Uterus (tissue), 3 donors: ENCODE measurements at regions not wholly inside any gene's neighbourhood (a gene's known extent, or its start where the extent isn't known, plus 50 kb on each side); places are given as distances from the start of the nearest gene placed in this dataset.

Experiments used
- DNase-seq, 2 donors: peaks; one replicate each; pipeline ENCODE4 v3.0.0-alpha.2; 2019 to 2020
- H3K27ac ChIP-seq, 2 donors: fragments of 200-600 bp; sonication (generic); 1 replicate in 1 of 2; 2 replicates in 1 of 2; pipeline ENCODE4 v1.5.1; 2016 to 2018
- H3K27me3 ChIP-seq, 2 donors: fragments of 200-600 bp; sonication (generic); one replicate each; pipeline ENCODE4 v1.5.1; 2018 to 2019; ENCODE audit warnings: control low read depth in 1 of 2
- H3K36me3 ChIP-seq, 2 donors: fragments of 200-600 bp; sonication (generic); one replicate each; pipeline ENCODE4 v1.5.1; 2019; ENCODE audit warnings: control low read depth in 1 of 2
- H3K4me1 ChIP-seq, 2 donors: fragments of 200-600 bp; sonication (generic); one replicate each; pipeline ENCODE4 v1.5.1; 2018 to 2019; ENCODE audit warnings: control low read depth in 1 of 2
- H3K4me3 ChIP-seq, 2 donors: fragments of 200-600 bp; sonication (generic); 1 replicate in 1 of 2; 2 replicates in 1 of 2; pipeline ENCODE4 v1.5.1; 2018 to 2019; ENCODE audit warnings: mild to moderate bottlenecking in 1 of 2
- H3K9me3 ChIP-seq, 2 donors: fragments of 200-600 bp; sonication (generic); one replicate each; pipeline ENCODE4 v1.5.1; 2019; ENCODE audit warnings: control low read depth in 1 of 2
- CTCF ChIP-seq, 4 experiments: fragments of 200-600 bp in 2 of 4; fragments of 450-650 bp in 2 of 4; sonication (generic) in 2 of 4; IDR thresholded peaks; one replicate each; pipeline ENCODE4 v1.5.1; 2016 to 2019; ENCODE audit warnings: antibody characterized with exemption in 4 of 4, mild to moderate bottlenecking in 2 of 4, moderate library complexity in 1 of 4
- POLR2A ChIP-seq, 2 donors: fragments of 450-650 bp; IDR thresholded peaks; one replicate each; pipeline ENCODE4 v1.6.1; 2016; ENCODE audit warnings: antibody characterized with exemption in 2 of 2, mild to moderate bottlenecking in 1 of 2, moderate library complexity in 1 of 2
- intact Hi-C: fragments of 100-400 bp; cut with DNase I; formaldehyde crosslinking; loops from one replicate; pipeline ENCODE4 v1.15.1; 2023; ENCODE audit warnings: low total_unique reads
- donor health status: DM: yes; HTN: yes; CAD: no.

GRCh38 chr2:66957198-66957597 lies 439.9 kb upstream of the ETAA1 start:
- Histone ChIP-seq H3K27ac (no peak overlapping the region), H3K4me3 (no peak overlapping the region), H3K36me3 (peaks cover 0 to 2% of the 10 kb centered on the region in 2 donors), H3K27me3 (no peaks in the 10 kb centered on the region), H3K4me1 (no peaks in the 10 kb centered on the region), H3K9me3 (no peaks in the 10 kb centered on the region)
- no peak for DNase-seq
- no peak for TF ChIP-seq POLR2A (IDR thresholded peaks at IDR 0.05)
- TF ChIP-seq CTCF (IDR thresholded peaks at IDR 0.05) = no peak
- intact Hi-C loops = no loop called here

DNA sequence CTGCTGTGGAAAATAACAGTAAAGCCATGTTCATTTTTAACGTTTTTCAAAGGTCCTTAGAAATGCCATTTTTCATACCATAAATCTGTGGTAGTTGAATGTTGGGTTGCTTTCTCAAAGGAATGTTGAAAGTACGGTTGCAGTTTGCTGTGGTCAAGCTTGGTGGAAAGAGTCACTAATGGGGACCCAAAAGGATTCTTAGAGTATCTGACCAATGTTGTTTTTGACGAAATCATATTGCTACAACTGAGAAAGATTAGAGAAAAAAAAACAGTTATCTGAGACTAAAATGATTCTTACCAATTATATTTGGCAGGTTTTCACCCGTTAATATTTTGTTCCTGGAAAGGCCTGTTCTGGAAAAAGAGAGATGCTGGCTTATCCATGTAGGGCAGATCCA lies 439.5 kb upstream of the ETAA1 start:
- intact Hi-C loops = no loop called here
- no peaks in the 10 kb centered on the region for H3K4me1 ChIP-seq
- peaks cover 0 to 2% of the 10 kb centered on the region in 2 donors for H3K36me3 ChIP-seq
- no peak overlapping the region for H3K4me3 ChIP-seq
- H3K27ac ChIP-seq = no peak overlapping the region
- no peak for DNase-seq
- H3K27me3 ChIP-seq = no peaks in the 10 kb centered on the region
- no peaks in the 10 kb centered on the region for H3K9me3 ChIP-seq
- no peak for TF ChIP-seq POLR2A (IDR thresholded peaks at IDR 0.05)
- TF ChIP-seq CTCF (IDR thresholded peaks at IDR 0.05) = no peak

DNA sequence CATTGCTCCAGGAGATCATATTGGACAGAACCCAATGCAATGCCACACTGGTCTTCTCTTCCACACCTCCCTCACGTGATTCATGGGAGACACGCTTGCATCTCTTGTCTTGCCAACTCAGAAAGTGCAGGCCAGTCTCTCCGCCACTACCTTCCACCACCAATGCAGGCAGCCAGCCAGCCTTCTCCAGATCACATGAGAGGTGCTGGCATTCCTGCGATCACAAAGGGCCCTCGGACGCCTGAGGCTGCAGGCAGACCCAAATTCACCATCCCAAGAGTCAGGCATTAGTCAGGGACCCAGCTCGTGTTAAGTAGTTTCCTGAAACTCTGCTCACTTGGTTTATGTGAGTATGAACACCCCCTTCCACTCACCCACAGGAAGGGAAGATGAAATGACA lies 437.0 kb upstream of the ETAA1 start:
- TF ChIP-seq CTCF (IDR thresholded peaks at IDR 0.05) = no peak
- TF ChIP-seq POLR2A (IDR thresholded peaks at IDR 0.05) = no peak
- intact Hi-C loops = loop anchor here (5.0 kb wide), 1 partner anchor 677 kb away; no protein-coding TSS in a partner anchor
- Histone ChIP-seq H3K36me3 (no peaks in the 10 kb centered on the region), H3K27ac (no peak overlapping the region), H3K4me3 (no peak overlapping the region), H3K9me3 (no peaks in the 10 kb centered on the region), H3K4me1 (peaks cover 0 to 5% of the 10 kb centered on the region in 2 donors), H3K27me3 (no peaks in the 10 kb centered on the region)
- no peak for DNase-seq

DNA sequence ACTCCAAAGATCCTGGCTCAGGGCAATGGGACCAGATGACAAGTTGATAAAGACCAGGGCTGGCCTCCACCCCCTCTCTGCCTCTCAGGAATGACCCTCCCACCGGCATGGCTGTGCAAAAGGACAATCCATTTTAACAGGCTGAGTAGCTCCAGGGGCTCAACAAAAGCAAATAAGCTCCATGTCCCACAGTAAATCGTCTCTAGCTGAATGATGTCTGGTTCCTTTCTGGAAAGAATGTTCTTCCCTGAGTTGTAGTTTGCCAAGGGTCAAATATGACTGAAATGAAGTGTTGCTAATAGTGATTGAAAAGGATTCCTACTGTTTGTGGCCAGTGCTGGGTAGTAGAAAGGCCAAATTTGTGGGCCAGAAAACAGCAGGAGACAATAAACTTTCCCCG lies 434.4 kb upstream of the ETAA1 start:
- H3K27me3 ChIP-seq = no peaks in the 10 kb centered on the region
- peaks cover 0 to 5% of the 10 kb centered on the region in 2 donors for H3K4me1 ChIP-seq
- DNase-seq = peak; percentile 40 to 59
- peak overlapping the region; percentile 57 for H3K27ac ChIP-seq
- no peaks in the 10 kb centered on the region for H3K9me3 ChIP-seq
- no peak overlapping the region for H3K4me3 ChIP-seq
- H3K36me3 ChIP-seq = no peaks in the 10 kb centered on the region
- no peak for TF ChIP-seq POLR2A (IDR thresholded peaks at IDR 0.05)
- no peak for TF ChIP-seq CTCF (IDR thresholded peaks at IDR 0.05)
- intact Hi-C loops = loop anchor here (5.0 kb wide), 1 partner anchor 675 kb away; no protein-coding TSS in a partner anchor

GRCh38 chr2:66966631-66967030 lies 430.5 kb upstream of the ETAA1 start:
- no peak for TF ChIP-seq CTCF (IDR thresholded peaks at IDR 0.05)
- no peak for TF ChIP-seq POLR2A (IDR thresholded peaks at IDR 0.05)
- Histone ChIP-seq H3K27ac (no peak overlapping the region), H3K4me3 (no peak overlapping the region), H3K9me3 (no peaks in the 10 kb centered on the region), H3K27me3 (no peaks in the 10 kb centered on the region), H3K36me3 (no peaks in the 10 kb centered on the region), H3K4me1 (peaks cover 0 to 5% of the 10 kb centered on the region in 2 donors)
- no peak for DNase-seq
- intact Hi-C loops = no loop called here
